K562 (cell line): ENCODE measurements at regions not wholly inside any gene's neighbourhood (a gene's known extent, or its start where the extent isn't known, plus 50 kb on each side); places are given as distances from the start of the nearest gene placed in this dataset.

Source experiments
- ATAC-seq: fragments of 200-7000 bp; cut with Tn5 transposase; 3 replicates; pipeline ENCODE4 v1.9.1; 2020; ENCODE audit warnings: moderate library complexity
- BruUV-seq: library from RNA; stranded (reverse); fragments of 400-500 nt; replicated peaks from 2 replicates; lab custom pipeline; 2021; lab: Mats Ljungman, UMichigan
- CTCF ChIA-PET: fragments of 300-600 bp; formaldehyde crosslinking; extraction: SDS; loops from one replicate; lab custom pipeline; 2021; ENCODE audit warnings: low intra/inter-chr PET ratio; lab: Yijun Ruan, JAX
- POLR2A ChIA-PET: fragments of 300-600, 350-650 bp; sonication (Branson Sonifier 250); formaldehyde crosslinking; extraction: SDS; loops from one replicate; lab custom pipeline; 2021; ENCODE audit warnings: antibody characterized with exemption, inconsistent platforms; lab: Yijun Ruan, JAX
- DNase-seq, 4 experiments: peaks; one replicate each; pipeline versions ENCODE4 v3.0.0 to v3.0.0-alpha.2; 2011 to 2018; ENCODE audit warnings: low spot score in 3 of 4, mixed read lengths in 3 of 4; ENCODE audit errors: extremely low read depth in 1 of 4
- FAIRE-seq: peaks from 2 replicates; lab custom pipeline; 2011; peaks lifted over from hg19 to GRCh38; lab: Jason Lieb, UNC
- H2AFZ ChIP-seq: 2 replicates; pipeline ENCODE4 v1.6.0; 2011; ENCODE audit warnings: low read depth, low read length, control low read depth, inconsistent platforms
- H3K27ac ChIP-seq: fragments of 200-600 bp; 3 replicates; pipeline ENCODE4 v1.8.0; 2011; ENCODE audit warnings: low read depth, mild to moderate bottlenecking, control low read depth, inconsistent platforms, low read length, moderate library complexity, mixed read lengths; ENCODE audit errors: extremely low read depth
- H3K27me3 ChIP-seq, 2 experiments: fragments of 300-600 bp in 1 of 2; 2 replicates in 1 of 2; 3 replicates in 1 of 2; pipeline versions ENCODE4 v1.6.0 to v1.8.0; 2011; ENCODE audit warnings: inconsistent platforms in 2 of 2, low read length in 2 of 2, mild to moderate bottlenecking in 1 of 2, mixed read lengths in 1 of 2, moderate library complexity in 1 of 2; ENCODE audit not compliant: control insufficient read depth in 2 of 2, insufficient read depth in 2 of 2
- H3K36me3 ChIP-seq: fragments of 300-600 bp; 3 replicates; pipeline ENCODE4 v1.8.0; 2011; ENCODE audit warnings: mild to moderate bottlenecking, low read length, inconsistent platforms; ENCODE audit not compliant: control insufficient read depth, insufficient read depth
- H3K4me1 ChIP-seq, 2 experiments: fragments of 200-600 bp in 1 of 2; replicated peaks in 1 of 2; 2 replicates in 1 of 2; 3 replicates in 1 of 2; pipeline versions ENCODE4 v1.5.1 to v1.8.0; 2011; ENCODE audit warnings: inconsistent platforms in 2 of 2, low read length in 2 of 2, mild to moderate bottlenecking in 1 of 2, mixed read lengths in 1 of 2, moderate library complexity in 1 of 2; ENCODE audit not compliant: control insufficient read depth in 2 of 2, insufficient read depth in 2 of 2
- H3K4me2 ChIP-seq: 2 replicates; pipeline ENCODE4 v1.6.1; 2011; ENCODE audit warnings: low read length, control low read depth, inconsistent platforms, mixed read lengths; ENCODE audit not compliant: insufficient read depth
- H3K4me3 ChIP-seq: fragments of 200-600 bp; sonication (generic), shearing (Covaris generic); 2 replicates; pipeline ENCODE4 v1.5.1; 2016; ENCODE audit warnings: control low read depth, inconsistent platforms
- H3K79me2 ChIP-seq: fragments of 200-600 bp; 3 replicates; pipeline ENCODE4 v1.8.0; 2011; ENCODE audit warnings: low read length, inconsistent platforms; ENCODE audit not compliant: control insufficient read depth, insufficient read depth
- H3K9ac ChIP-seq, 2 experiments: 2 replicates each; pipeline versions ENCODE4 v1.6.0 to v1.6.1; 2011; ENCODE audit warnings: low read depth in 2 of 2, low read length in 2 of 2, control low read depth in 1 of 2, inconsistent platforms in 1 of 2, mild to moderate bottlenecking in 1 of 2, mixed read lengths in 1 of 2; ENCODE audit not compliant: insufficient read depth in 1 of 2
- H3K9me1 ChIP-seq: one replicate; pipeline ENCODE4 v1.6.0; 2011; ENCODE audit warnings: inconsistent platforms, mild to moderate bottlenecking, low read length, moderate library complexity; ENCODE audit not compliant: control insufficient read depth, insufficient read depth
- H3K9me3 ChIP-seq: replicated peaks from 2 replicates; pipeline ENCODE4 v1.5.1; 2011; ENCODE audit warnings: low read depth, low read length, inconsistent platforms; ENCODE audit not compliant: control insufficient read depth, insufficient read depth
- H4K20me1 ChIP-seq: replicated peaks from 2 replicates; pipeline ENCODE4 v1.6.1; 2011; ENCODE audit warnings: low read length, inconsistent platforms, mixed read lengths; ENCODE audit not compliant: control insufficient read depth, insufficient read depth
- EWSR1 ChIP-seq: fragments of 450-650 bp; IDR thresholded peaks from 2 replicates; pipeline ENCODE4 v1.6.1; 2018; ENCODE audit warnings: borderline replicate concordance, mild to moderate bottlenecking, low read depth, moderate library complexity; ENCODE audit not compliant: partially characterized antibody
- FOXM1 ChIP-seq, 2 experiments: fragments of 450-650 bp in 1 of 2; sonication (generic) in 1 of 2; formaldehyde crosslinking in 1 of 2; IDR thresholded peaks; 2 replicates each; pipeline versions ENCODE4 v1.6.1 to v1.9.0; 2017 to 2022; ENCODE audit warnings: low read depth in 2 of 2, mild to moderate bottlenecking in 2 of 2, missing genetic modification reagents in 1 of 2, moderate library complexity in 1 of 2
- MCM7 ChIP-seq, 2 experiments: fragments of 450-650 bp; IDR thresholded peaks; 2 replicates each; pipeline ENCODE4 v1.6.1; 2016 to 2018
- MYBL2 ChIP-seq, 2 experiments: fragments of 450-650 bp in 1 of 2; sonication (generic) in 1 of 2; formaldehyde crosslinking in 1 of 2; IDR thresholded peaks; 2 replicates each; pipeline versions ENCODE4 v1.6.1 to v1.8.1; 2017 to 2022; ENCODE audit warnings: borderline replicate concordance in 1 of 2, inconsistent platforms in 1 of 2, low read depth in 1 of 2, mild to moderate bottlenecking in 1 of 2, missing genetic modification reagents in 1 of 2, moderate library complexity in 1 of 2
- PRMT5 ChIP-seq: sonication (generic); formaldehyde crosslinking; IDR thresholded peaks from 2 replicates; pipeline ENCODE4 v1.5.0; 2020; ENCODE audit warnings: missing genetic modification reagents
- THRAP3 ChIP-seq: fragments of 450-650 bp; IDR thresholded peaks from 2 replicates; pipeline ENCODE4 v1.6.1; 2016; ENCODE audit warnings: mild to moderate bottlenecking, inconsistent platforms, borderline replicate concordance
- ZBTB1 ChIP-seq: sonication (generic); formaldehyde crosslinking; IDR thresholded peaks from 2 replicates; pipeline ENCODE4 v1.8.1; 2023; ENCODE audit warnings: missing genetic modification reagents, low read depth, mild to moderate bottlenecking, borderline replicate concordance
- ZC3H4 ChIP-seq: sonication (generic); formaldehyde crosslinking; IDR thresholded peaks from 2 replicates; pipeline ENCODE4 v1.9.0; 2021; ENCODE audit warnings: missing genetic modification reagents, borderline replicate concordance
- ZNF830 ChIP-seq: fragments of 250-450 bp; sonication (Bioruptor Pico); IDR thresholded peaks from 2 replicates; pipeline ENCODE4 v1.5.0; 2021; ENCODE audit warnings: mild to moderate bottlenecking
- WGBS: fragments of 100-300 bp; shearing (Covaris generic); methylation state at CpG from one replicate; pipeline ENCODE4 v1.1.6; 2016; ENCODE audit warnings: low coverage, mixed read lengths; ENCODE audit not compliant: insufficient coverage; ENCODE audit errors: missing lambda C conversion rate; 5-methylcytosine and 5-hydroxymethylcytosine counted together
- in situ Hi-C: fragments of 300-500 bp; cut with MboI; formaldehyde crosslinking; loops from 4 replicates; pipeline ENCODE4 v1.15.0; 2018; ENCODE audit warnings: inconsistent platforms, mixed read lengths
- intact Hi-C: fragments of 100-400 bp; cut with micrococcal nuclease; formaldehyde crosslinking; loops from 2 replicates; pipeline ENCODE4 v1.14.2; 2022
- TF ChIP-seq, protein P1 (sequence below): sonication (generic); formaldehyde crosslinking; IDR thresholded peaks from 2 replicates; pipeline ENCODE4 v1.8.1; 2023; ENCODE audit warnings: mild to moderate bottlenecking, missing genetic modification reagents, moderate library complexity

DNA sequence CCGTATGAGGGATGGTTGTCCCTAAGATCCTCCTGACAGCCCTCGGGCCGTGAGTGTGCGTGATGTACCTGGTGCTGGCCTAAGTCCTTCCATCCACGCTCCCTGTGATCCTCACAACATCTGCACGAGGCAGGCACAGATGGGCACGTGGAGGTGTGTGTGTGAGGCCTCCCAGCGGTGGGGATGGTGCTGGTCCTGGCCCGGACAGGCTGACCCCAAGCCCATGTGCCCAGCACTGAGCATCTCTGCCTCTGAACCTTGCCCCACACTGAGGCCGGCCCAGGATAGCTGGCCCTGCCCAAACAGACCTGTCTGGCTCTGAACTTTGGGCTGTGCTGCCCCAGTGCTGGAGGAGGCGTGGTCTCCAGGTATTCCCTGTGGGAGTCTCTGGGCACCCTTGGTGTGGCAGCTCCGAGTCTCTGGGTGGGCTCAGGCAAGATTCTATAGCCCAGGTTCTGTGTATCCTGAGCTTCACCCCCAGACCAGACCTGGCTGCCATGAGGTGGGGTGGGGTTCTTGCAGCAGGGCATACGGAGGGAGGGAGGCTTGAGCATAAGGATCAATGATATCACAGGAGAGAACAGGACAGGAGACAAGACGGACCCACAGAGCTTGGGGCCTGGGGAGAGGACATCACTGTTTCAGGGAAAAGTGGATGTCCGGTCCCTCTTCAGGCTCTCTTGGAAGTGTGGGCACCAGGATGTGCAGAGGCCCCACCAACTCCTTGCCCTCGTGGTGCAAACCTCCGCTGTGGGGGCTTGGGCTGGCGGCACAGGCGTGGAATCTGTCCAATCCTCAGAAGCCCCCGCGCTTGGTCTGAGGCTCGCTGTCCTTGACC, 881.8 kb downstream of the BRD1 start:
- intact Hi-C loops, result no loop called here
- DNase-seq (no peak), FAIRE-seq (no peak), ATAC-seq (no peak)
- no peaks in the 10 kb centered on the region for H3K36me3 ChIP-seq
- CTCF ChIA-PET, result no interaction called here
- no peak overlapping the region for H3K4me2 ChIP-seq
- H3K27ac ChIP-seq, result no peak overlapping the region
- H4K20me1 ChIP-seq, result 0 out of 2 replicates have a peak, but pooled peaks cover 7% of the 10 kb centered on the region
- no peaks in the 10 kb centered on the region for H3K9me1 ChIP-seq
- POLR2A ChIA-PET, result no interaction called here
- H3K9me3 ChIP-seq, result no peaks in the 10 kb centered on the region
- 0% methylated on average over 13 of the region's 22 CpGs for WGBS
- H2AFZ ChIP-seq, result no peak overlapping the region
- H3K4me3 ChIP-seq, result no peak overlapping the region
- H3K79me2 ChIP-seq, result no peaks in the 10 kb centered on the region
- H3K4me1 ChIP-seq, result no peaks in the 10 kb centered on the region
- H3K9ac ChIP-seq, result no peak overlapping the region
- TF ChIP-seq MYBL2 (IDR thresholded peaks at IDR 0.05; ENCODE audit: low read depth) (no peak), MYBL2 (CRISPR knock-in tag; IDR thresholded peaks at IDR 0.05; ENCODE audit: borderline replicate concordance) (no peak), ZNF830 (CRISPR knock-in tag) (no peak), MCM7 (IDR thresholded peaks at IDR 0.05) (no peak), EWSR1 (no peak), ZBTB1 (CRISPR knock-in tag) (no peak), PRMT5 (CRISPR knock-in tag) (no peak), THRAP3 (no peak), FOXM1 (IDR thresholded peaks at IDR 0.05; ENCODE audit: low read depth) (no peak), FOXM1 (CRISPR knock-in tag; IDR thresholded peaks at IDR 0.05; ENCODE audit: low read depth) (no peak), ZC3H4 (no peak)
- TF ChIP-seq, protein P1, sequence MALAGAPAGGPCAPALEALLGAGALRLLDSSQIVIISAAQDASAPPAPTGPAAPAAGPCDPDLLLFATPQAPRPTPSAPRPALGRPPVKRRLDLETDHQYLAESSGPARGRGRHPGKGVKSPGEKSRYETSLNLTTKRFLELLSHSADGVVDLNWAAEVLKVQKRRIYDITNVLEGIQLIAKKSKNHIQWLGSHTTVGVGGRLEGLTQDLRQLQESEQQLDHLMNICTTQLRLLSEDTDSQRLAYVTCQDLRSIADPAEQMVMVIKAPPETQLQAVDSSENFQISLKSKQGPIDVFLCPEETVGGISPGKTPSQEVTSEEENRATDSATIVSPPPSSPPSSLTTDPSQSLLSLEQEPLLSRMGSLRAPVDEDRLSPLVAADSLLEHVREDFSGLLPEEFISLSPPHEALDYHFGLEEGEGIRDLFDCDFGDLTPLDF (CRISPR knock-in tag), result no peak
- peaks cover 0 to 13% of the 10 kb centered on the region in 2 experiments; a peak in 1 of 5 replicates for H3K27me3 ChIP-seq
- BruUV-seq, result no TSS peak
- in situ Hi-C loops, result no loop called here
